ENCODE measurements at regions not wholly inside any gene's neighbourhood (a gene's known extent, or its start where the extent isn't known, plus 50 kb on each side); places are given as distances from the start of the nearest gene placed in this dataset.
A peak's percentile ranks its signal among the peaks of the same experiment; 100 is the strongest.

- DNase-seq (ENCODE audit: low read depth), result no peak
- TF ChIP-seq, protein P1, sequence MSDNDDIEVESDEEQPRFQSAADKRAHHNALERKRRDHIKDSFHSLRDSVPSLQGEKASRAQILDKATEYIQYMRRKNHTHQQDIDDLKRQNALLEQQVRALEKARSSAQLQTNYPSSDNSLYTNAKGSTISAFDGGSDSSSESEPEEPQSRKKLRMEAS (IDR thresholded peaks at IDR 0.05; ENCODE audit: low read depth, low read length), result no peak
- TF ChIP-seq MYC (IDR thresholded peaks at IDR 0.05; ENCODE audit: low read depth, low read length) (no peak), POLR2A (IDR thresholded peaks at IDR 0.05; ENCODE audit: extremely low read depth, insufficient read length) (no peak)
- TF ChIP-seq, protein P2, sequence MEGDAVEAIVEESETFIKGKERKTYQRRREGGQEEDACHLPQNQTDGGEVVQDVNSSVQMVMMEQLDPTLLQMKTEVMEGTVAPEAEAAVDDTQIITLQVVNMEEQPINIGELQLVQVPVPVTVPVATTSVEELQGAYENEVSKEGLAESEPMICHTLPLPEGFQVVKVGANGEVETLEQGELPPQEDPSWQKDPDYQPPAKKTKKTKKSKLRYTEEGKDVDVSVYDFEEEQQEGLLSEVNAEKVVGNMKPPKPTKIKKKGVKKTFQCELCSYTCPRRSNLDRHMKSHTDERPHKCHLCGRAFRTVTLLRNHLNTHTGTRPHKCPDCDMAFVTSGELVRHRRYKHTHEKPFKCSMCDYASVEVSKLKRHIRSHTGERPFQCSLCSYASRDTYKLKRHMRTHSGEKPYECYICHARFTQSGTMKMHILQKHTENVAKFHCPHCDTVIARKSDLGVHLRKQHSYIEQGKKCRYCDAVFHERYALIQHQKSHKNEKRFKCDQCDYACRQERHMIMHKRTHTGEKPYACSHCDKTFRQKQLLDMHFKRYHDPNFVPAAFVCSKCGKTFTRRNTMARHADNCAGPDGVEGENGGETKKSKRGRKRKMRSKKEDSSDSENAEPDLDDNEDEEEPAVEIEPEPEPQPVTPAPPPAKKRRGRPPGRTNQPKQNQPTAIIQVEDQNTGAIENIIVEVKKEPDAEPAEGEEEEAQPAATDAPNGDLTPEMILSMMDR (IDR thresholded peaks at IDR 0.05; ENCODE audit: low read depth, low read length), result no peak
- no peak overlapping the region for H3K4me3 ChIP-seq (ENCODE audit: low read depth, low read length)
Observed at GRCh38 chr6:18613319-18613925, 226.3 kb downstream of the RNF144B start.

DNA sequence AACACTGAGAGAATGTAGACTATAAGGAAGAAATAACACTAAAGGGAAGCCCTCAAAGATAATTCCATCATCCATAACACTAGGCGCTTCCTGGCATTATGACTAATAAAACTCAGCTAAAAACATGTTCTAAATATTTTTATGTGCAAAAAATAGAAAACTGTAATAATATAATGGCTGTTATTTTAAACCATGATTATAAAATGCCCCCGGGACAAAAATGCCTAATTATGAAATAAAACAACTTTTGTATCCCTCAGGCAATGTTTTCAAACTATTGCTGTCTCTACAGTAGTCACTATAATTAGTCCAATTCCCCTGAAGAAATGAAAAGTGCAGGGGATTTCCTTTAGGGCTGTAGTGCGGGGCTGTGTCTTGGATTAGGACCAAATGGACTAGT is 242.4 kb downstream of the RNF144B start:
- H3K4me3 ChIP-seq (ENCODE audit: low read depth, low read length), result no peak overlapping the region
- no peak for DNase-seq (ENCODE audit: low read depth)
- TF ChIP-seq POLR2A (IDR thresholded peaks at IDR 0.05; ENCODE audit: extremely low read depth, insufficient read length), result no peak
- TF ChIP-seq, protein P1 (IDR thresholded peaks at IDR 0.05; ENCODE audit: low read depth, low read length), result no peak
- no peak for TF ChIP-seq MYC (IDR thresholded peaks at IDR 0.05; ENCODE audit: low read depth, low read length)
- TF ChIP-seq, protein P2 (IDR thresholded peaks at IDR 0.05; ENCODE audit: low read depth, low read length), result no peak

GRCh38 chr6:18632670-18633410 is 245.7 kb downstream of the RNF144B start:
- peak; percentile 4 for DNase-seq (ENCODE audit: low read depth)
- no peak overlapping the region for H3K4me3 ChIP-seq (ENCODE audit: low read depth, low read length)
- TF ChIP-seq MYC (IDR thresholded peaks at IDR 0.05; ENCODE audit: low read depth, low read length) (no peak), POLR2A (IDR thresholded peaks at IDR 0.05; ENCODE audit: extremely low read depth, insufficient read length) (no peak)
- TF ChIP-seq, protein P1 (IDR thresholded peaks at IDR 0.05; ENCODE audit: low read depth, low read length), result no peak
- TF ChIP-seq, protein P2 (IDR thresholded peaks at IDR 0.05; ENCODE audit: low read depth, low read length), result no peak

DNA sequence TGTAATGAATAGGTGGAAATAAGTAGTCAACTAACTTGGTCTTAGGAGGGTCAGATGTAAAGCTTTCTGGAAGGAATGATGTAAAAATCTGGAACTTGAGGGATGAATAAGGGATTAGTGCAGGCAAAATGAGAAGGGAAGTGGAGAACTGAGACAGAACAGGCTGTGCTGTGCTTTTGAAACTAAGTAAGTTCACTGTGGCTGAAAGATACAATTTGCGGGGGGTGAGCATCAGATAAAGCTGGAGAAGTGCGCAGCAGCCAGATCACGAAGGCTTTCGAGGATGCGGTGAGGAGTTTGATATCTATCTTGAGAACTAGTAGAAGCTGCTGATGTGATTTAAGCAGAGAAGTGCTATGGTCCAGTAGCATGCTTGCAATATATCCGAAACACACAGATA is 247.8 kb downstream of the RNF144B start:
- H3K4me3 ChIP-seq (ENCODE audit: low read depth, low read length), result no peak overlapping the region
- DNase-seq (ENCODE audit: low read depth), result no peak
- TF ChIP-seq, protein P1 (IDR thresholded peaks at IDR 0.05; ENCODE audit: low read depth, low read length), result no peak
- no peak for TF ChIP-seq POLR2A (IDR thresholded peaks at IDR 0.05; ENCODE audit: extremely low read depth, insufficient read length)
- TF ChIP-seq, protein P2 (IDR thresholded peaks at IDR 0.05; ENCODE audit: low read depth, low read length), result no peak
- no peak for TF ChIP-seq MYC (IDR thresholded peaks at IDR 0.05; ENCODE audit: low read depth, low read length)

DNA sequence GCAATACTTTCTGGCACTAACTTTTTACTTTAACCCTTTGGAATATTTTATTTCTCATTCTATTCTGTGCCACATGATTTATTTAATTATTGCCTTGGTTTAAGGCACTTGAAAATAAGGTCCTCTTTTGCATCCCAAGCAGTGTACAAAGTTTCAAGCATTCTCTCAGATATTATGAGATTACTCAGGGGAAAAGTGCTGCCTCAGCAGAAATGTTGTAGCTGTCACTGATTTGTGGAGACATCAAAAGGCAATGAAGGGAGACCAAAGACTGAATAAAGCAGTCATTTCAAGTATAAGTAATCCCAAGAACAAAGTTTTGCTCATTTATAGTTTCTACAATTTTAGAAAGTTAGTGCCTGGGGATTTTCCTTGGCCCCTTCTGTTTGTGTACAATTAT is 253.0 kb downstream of the RNF144B start:
- H3K4me3 ChIP-seq (ENCODE audit: low read depth, low read length), result no peak overlapping the region
- TF ChIP-seq, protein P2 (IDR thresholded peaks at IDR 0.05; ENCODE audit: low read depth, low read length), result no peak
- TF ChIP-seq POLR2A (IDR thresholded peaks at IDR 0.05; ENCODE audit: extremely low read depth, insufficient read length) (no peak), MYC (IDR thresholded peaks at IDR 0.05; ENCODE audit: low read depth, low read length) (no peak)
- TF ChIP-seq, protein P1 (IDR thresholded peaks at IDR 0.05; ENCODE audit: low read depth, low read length), result no peak
- no peak for DNase-seq (ENCODE audit: low read depth)
